ENCODE measurements at regions not wholly inside any gene's neighbourhood (a gene's known extent, or its start where the extent isn't known, plus 50 kb on each side); places are given as distances from the start of the nearest gene placed in this dataset.

GRCh38 chr3:115280506-115280905 is 133.4 kb upstream of the ZBTB20 start:
- H3K27me3 ChIP-seq, result no peaks in the 10 kb centered on the region
- H3K4me1 ChIP-seq, result no peaks in the 10 kb centered on the region
- 62 to 66% methylated on average over 3 of the region's 3 CpGs for WGBS, 2 donors
- H3K36me3 ChIP-seq (replicated peaks in 1 of 2; ENCODE audit: insufficient read depth in 1 of 2, low read depth in 2 of 2), result no peaks in the 10 kb centered on the region
- H3K9me3 ChIP-seq, result no peaks in the 10 kb centered on the region
- H3K4me3 ChIP-seq, result no peak overlapping the region
- intact Hi-C loops (cut with DNase I), result no loop called here
- TF ChIP-seq POLR2A (IDR thresholded peaks at IDR 0.05) (no peak), CTCF (IDR thresholded peaks at IDR 0.05) (no peak)
- DNase-seq (no peak), ATAC-seq (no peak)
- no peak overlapping the region for H3K27ac ChIP-seq

GRCh38 chr3:115281697-115282675 is 134.9 kb upstream of the ZBTB20 start:
- WGBS, 2 donors, result 56 to 58% methylated on average over 4 of the region's 4 CpGs
- no peak for ATAC-seq
- intact Hi-C loops (cut with DNase I), result no loop called here
- no peak overlapping the region for H3K27ac ChIP-seq
- H3K4me3 ChIP-seq, result no peak overlapping the region
- no peaks in the 10 kb centered on the region for H3K4me1 ChIP-seq
- no peak for TF ChIP-seq CTCF (IDR thresholded peaks at IDR 0.05)
- TF ChIP-seq POLR2A (IDR thresholded peaks at IDR 0.05), result no peak
- no peak for DNase-seq
- H3K9me3 ChIP-seq, result no peaks in the 10 kb centered on the region
- no peaks in the 10 kb centered on the region for H3K27me3 ChIP-seq
- no peaks in the 10 kb centered on the region for H3K36me3 ChIP-seq (replicated peaks in 1 of 2; ENCODE audit: insufficient read depth in 1 of 2, low read depth in 2 of 2)

- no peaks in the 10 kb centered on the region for H3K27me3 ChIP-seq
- intact Hi-C loops (cut with DNase I), result no loop called here
- WGBS, 2 donors, result 52 to 63% methylated on average over 1 of the region's 1 CpG
- H3K4me3 ChIP-seq, result no peak overlapping the region
- no peaks in the 10 kb centered on the region for H3K4me1 ChIP-seq
- DNase-seq (no peak), ATAC-seq (no peak)
- TF ChIP-seq POLR2A (IDR thresholded peaks at IDR 0.05) (no peak), CTCF (IDR thresholded peaks at IDR 0.05) (no peak)
- H3K9me3 ChIP-seq, result no peaks in the 10 kb centered on the region
- no peak overlapping the region for H3K27ac ChIP-seq
- no peaks in the 10 kb centered on the region for H3K36me3 ChIP-seq (replicated peaks in 1 of 2; ENCODE audit: insufficient read depth in 1 of 2, low read depth in 2 of 2)
These were observed 137.9 kb upstream of the ZBTB20 start for GRCh38 chr3:115284980-115285379.

GRCh38 chr3:115286529-115287197 is 139.6 kb upstream of the ZBTB20 start:
- DNase-seq (no peak), ATAC-seq (no peak)
- no peak overlapping the region for H3K27ac ChIP-seq
- WGBS, 2 donors, result 78 to 85% methylated on average over 2 of the region's 2 CpGs
- no peaks in the 10 kb centered on the region for H3K9me3 ChIP-seq
- no peaks in the 10 kb centered on the region for H3K36me3 ChIP-seq (replicated peaks in 1 of 2; ENCODE audit: insufficient read depth in 1 of 2, low read depth in 2 of 2)
- H3K4me3 ChIP-seq, result no peak overlapping the region
- H3K27me3 ChIP-seq, result no peaks in the 10 kb centered on the region
- TF ChIP-seq CTCF (IDR thresholded peaks at IDR 0.05) (no peak), POLR2A (IDR thresholded peaks at IDR 0.05) (no peak)
- intact Hi-C loops (cut with DNase I), result no loop called here
- H3K4me1 ChIP-seq, result no peaks in the 10 kb centered on the region
